Astrocyte of the spinal cord (primary cell): ENCODE measurements at regions not wholly inside any gene's neighbourhood (a gene's known extent, or its start where the extent isn't known, plus 50 kb on each side); places are given as distances from the start of the nearest gene placed in this dataset.

Experiments used
- DNase-seq: peaks from one replicate; pipeline ENCODE4 v3.0.0; 2011; ENCODE audit warnings: low read depth, low spot score
- H3K4me3 ChIP-seq: 2 replicates; pipeline ENCODE4 v1.5.1; 2011; ENCODE audit warnings: low read depth, mild to moderate bottlenecking, low read length, moderate library complexity
- in situ Hi-C: cut with HindIII; loops from 2 replicates; pipeline ENCODE4 v1.10.0; 2017; ENCODE audit warnings: low sequenced_read_pairs
- TF ChIP-seq, protein P1 (sequence below): IDR thresholded peaks from 2 replicates; pipeline ENCODE4 v1.5.1; 2012; ENCODE audit warnings: low read depth, mild to moderate bottlenecking, low read length, inconsistent platforms

GRCh38 chr18:6557770-6558248 is 143.1 kb upstream of the L3MBTL4 start:
- in situ Hi-C loops: no loop called here
- H3K4me3 ChIP-seq: no peak overlapping the region
- no peak for DNase-seq
- TF ChIP-seq, protein P1, sequence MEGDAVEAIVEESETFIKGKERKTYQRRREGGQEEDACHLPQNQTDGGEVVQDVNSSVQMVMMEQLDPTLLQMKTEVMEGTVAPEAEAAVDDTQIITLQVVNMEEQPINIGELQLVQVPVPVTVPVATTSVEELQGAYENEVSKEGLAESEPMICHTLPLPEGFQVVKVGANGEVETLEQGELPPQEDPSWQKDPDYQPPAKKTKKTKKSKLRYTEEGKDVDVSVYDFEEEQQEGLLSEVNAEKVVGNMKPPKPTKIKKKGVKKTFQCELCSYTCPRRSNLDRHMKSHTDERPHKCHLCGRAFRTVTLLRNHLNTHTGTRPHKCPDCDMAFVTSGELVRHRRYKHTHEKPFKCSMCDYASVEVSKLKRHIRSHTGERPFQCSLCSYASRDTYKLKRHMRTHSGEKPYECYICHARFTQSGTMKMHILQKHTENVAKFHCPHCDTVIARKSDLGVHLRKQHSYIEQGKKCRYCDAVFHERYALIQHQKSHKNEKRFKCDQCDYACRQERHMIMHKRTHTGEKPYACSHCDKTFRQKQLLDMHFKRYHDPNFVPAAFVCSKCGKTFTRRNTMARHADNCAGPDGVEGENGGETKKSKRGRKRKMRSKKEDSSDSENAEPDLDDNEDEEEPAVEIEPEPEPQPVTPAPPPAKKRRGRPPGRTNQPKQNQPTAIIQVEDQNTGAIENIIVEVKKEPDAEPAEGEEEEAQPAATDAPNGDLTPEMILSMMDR: no peak

DNA sequence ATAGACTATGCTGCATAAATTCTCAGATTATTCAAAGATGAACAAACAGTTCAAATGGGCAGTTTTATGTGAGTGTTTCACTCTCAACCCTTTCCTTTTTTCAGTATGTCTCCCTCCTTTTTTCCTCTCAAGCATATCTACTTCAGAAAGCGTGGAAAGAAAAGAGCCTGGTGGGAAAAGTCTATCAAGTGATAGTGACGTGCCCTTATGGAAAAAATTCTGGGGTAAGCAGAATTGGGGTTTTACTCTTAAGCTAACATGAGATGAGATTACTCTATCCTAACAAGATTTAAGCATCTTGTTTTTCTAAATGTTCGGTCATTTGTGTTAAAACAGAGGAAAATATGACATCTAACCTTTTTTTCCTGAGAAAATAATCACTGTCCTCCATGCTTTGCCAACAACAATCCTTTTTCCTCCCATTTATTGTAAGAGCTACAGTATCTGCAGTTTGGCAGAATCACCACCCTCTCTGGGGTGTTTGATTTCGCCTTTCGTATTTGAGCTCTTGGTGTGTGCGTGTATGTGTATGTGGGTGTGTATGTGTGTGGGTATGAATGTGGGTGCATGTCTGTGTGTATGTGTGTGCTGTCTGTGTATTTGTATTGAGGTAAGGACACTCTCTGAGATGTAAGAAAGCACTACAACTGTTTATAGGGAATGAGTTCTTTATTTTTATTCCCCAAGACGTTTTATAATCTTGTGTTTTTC is 143.9 kb upstream of the L3MBTL4 start:
- H3K4me3 ChIP-seq: no peak overlapping the region
- TF ChIP-seq, protein P1: no peak
- in situ Hi-C loops: no loop called here
- no peak for DNase-seq

DNA sequence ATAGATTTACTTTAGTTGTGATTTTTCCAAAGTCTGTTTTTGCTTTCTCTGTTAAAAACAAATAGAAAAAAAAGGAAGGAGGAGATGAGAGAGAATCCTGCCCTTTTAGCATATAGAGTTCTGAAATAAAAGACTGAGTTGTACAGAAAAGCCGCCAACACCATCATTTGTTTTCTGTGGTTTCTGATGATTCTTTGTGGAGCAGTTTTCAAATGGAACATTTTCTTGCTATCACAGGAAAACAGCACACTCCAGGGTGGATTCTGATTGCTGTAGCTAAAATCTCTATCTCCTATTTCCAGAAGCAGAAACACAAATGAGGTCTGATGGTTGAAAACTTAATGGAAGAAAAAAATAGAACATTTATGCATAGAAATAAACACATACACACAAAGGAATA is 144.6 kb upstream of the L3MBTL4 start:
- in situ Hi-C loops: no loop called here
- no peak overlapping the region for H3K4me3 ChIP-seq
- no peak for DNase-seq
- TF ChIP-seq, protein P1: no peak

DNA sequence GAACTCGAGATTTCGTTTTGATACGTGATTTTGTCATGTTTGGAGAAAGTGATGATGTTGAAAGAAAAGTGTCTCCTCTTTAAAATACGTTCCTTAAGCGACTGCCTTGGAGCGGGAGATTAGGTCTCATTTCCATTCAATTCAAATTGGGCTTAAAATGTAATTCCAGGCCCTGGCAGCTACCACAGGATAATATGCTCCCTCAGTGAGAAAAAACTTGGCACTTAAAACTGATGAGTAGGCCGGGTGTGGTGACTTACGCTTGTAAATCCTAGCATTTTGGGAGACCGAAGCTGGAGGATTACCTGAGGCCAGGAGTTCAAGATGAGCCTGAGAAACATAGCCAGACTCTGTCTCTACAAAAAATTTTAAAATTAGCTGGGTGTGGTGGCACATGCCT is 146.3 kb upstream of the L3MBTL4 start:
- in situ Hi-C loops: no loop called here
- TF ChIP-seq, protein P1: no peak
- DNase-seq: no peak
- H3K4me3 ChIP-seq: no peak overlapping the region

DNA sequence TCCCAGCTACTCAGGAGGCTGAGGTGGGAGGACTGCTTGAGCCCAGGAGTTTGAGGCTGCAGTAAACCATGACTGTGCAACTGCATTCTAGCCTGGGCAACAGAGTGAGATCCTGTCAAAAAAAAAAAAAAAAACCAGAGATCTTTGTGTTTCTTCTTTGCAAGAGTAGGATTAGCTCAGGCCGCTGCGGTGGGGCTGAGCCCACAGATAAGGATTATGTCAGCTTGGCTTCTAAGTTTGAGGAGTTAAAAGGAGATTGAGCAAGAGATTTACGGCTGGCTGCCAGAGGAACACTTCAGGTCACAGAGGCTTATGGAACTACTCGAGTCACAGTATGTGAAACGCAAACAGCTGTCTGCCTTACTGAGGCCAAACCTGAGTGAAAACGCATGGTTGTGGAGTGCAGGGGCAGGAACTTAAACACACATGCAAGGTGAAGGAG is 146.7 kb upstream of the L3MBTL4 start:
- no peak for DNase-seq
- H3K4me3 ChIP-seq: no peak overlapping the region
- TF ChIP-seq, protein P1: no peak
- in situ Hi-C loops: no loop called here

DNA sequence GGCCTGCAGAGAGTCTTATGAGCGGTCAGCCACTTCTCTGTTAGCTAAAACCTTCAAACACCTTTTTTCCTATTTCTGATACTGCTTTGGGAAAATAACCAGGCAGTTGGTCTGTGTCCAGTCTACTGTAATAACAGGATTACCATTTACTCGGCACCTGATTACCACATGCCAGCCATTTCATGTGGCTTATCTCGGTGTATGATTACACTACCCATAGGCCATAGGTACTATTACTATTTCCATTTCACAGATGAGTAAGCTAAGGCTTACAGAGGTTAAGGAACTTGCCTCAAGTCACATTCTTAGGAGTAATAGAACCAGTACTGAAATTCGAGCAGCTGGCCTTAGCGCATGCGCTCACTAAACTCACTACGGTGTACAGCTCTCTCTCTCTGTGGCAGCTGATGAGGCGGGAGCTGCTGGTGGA is 147.2 kb upstream of the L3MBTL4 start:
- DNase-seq: no peak
- no peak overlapping the region for H3K4me3 ChIP-seq
- in situ Hi-C loops: no loop called here
- TF ChIP-seq, protein P1: no peak
